ENCODE measurements at regions not wholly inside any gene's neighbourhood (a gene's known extent, or its start where the extent isn't known, plus 50 kb on each side); places are given as distances from the start of the nearest gene placed in this dataset.

- H3K27ac ChIP-seq (ENCODE audit: low read depth, low read length, poor library complexity, severe bottlenecking) = no peak overlapping the region
- BruUV-seq (replicated peaks) = no TSS peak
- POLR2A ChIA-PET = interaction anchor here (0.7 kb wide), 1 partner anchor 23 kb away, joined by 3 read pairs; no protein-coding TSS in a partner anchor
These were observed 360.9 kb upstream of the CT83 start for GRCh38 chrX:116823677-116824076.

GRCh38 chrX:116806288-116806802 is 343.6 kb upstream of the CT83 start:
- intact Hi-C loops (cut with micrococcal nuclease; ENCODE audit: unreplicated experiment) = no loop called here
- H3K4me1 ChIP-seq (ENCODE audit: insufficient read depth, low read length, poor library complexity, severe bottlenecking) = no peaks in the 10 kb centered on the region
- no peaks in the 10 kb centered on the region for H3K9me3 ChIP-seq (ENCODE audit: low read length)
- H3K4me3 ChIP-seq (ENCODE audit: low read depth, low read length, poor library complexity, severe bottlenecking) = no peak overlapping the region
- TF ChIP-seq EZH2phosphoT487 (IDR thresholded peaks at IDR 0.05; ENCODE audit: borderline replicate concordance, low read depth, low read length) (no peak), CTCF (conservative IDR thresholded peaks at IDR 0.05; ENCODE audit: low read length) (no peak)
- ChIA-PET CTCF (ENCODE audit: unreplicated experiment) (no interaction called here), POLR2A (interaction anchor here (0.7 kb wide), 1 partner anchor 336 kb away, joined by 3 read pairs; no protein-coding TSS in a partner anchor)
- no TSS peak for BruUV-seq (replicated peaks)
- H3K27ac ChIP-seq (ENCODE audit: low read depth, low read length, poor library complexity, severe bottlenecking) = no peak overlapping the region
- no peaks in the 10 kb centered on the region for H4K20me1 ChIP-seq (ENCODE audit: insufficient read depth, low read length)
- H2AFZ ChIP-seq (ENCODE audit: low read length) = no peak overlapping the region
- H3K9me2 ChIP-seq (ENCODE audit: insufficient read depth, low read length) = no peaks in the 10 kb centered on the region
- H3K4me2 ChIP-seq (ENCODE audit: low read length) = no peak overlapping the region
- no peaks in the 10 kb centered on the region for H3K79me2 ChIP-seq (ENCODE audit: insufficient read depth, low read depth, low read length)
- DNase-seq (ENCODE audit: low spot score) = no peak
- H3K36me3 ChIP-seq (ENCODE audit: insufficient read depth, low read length) = no peaks in the 10 kb centered on the region

More at GRCh38 chrX:116823677-116824076, 360.9 kb upstream of the CT83 start:
- intact Hi-C loops (cut with micrococcal nuclease; ENCODE audit: unreplicated experiment) = no loop called here
- Histone ChIP-seq H3K4me3 (ENCODE audit: low read depth, low read length, poor library complexity, severe bottlenecking) (no peak overlapping the region), H2AFZ (ENCODE audit: low read length) (no peak overlapping the region), H4K20me1 (ENCODE audit: insufficient read depth, low read length) (no peaks in the 10 kb centered on the region), H3K36me3 (ENCODE audit: insufficient read depth, low read length) (no peaks in the 10 kb centered on the region), H3K4me2 (ENCODE audit: low read length) (no peak overlapping the region), H3K9me3 (ENCODE audit: low read length) (no peaks in the 10 kb centered on the region), H3K79me2 (ENCODE audit: insufficient read depth, low read depth, low read length) (no peaks in the 10 kb centered on the region), H3K4me1 (ENCODE audit: insufficient read depth, low read length, poor library complexity, severe bottlenecking) (no peaks in the 10 kb centered on the region), H3K9me2 (ENCODE audit: insufficient read depth, low read length) (no peaks in the 10 kb centered on the region)
- CTCF ChIA-PET (ENCODE audit: unreplicated experiment) = no interaction called here
- TF ChIP-seq EZH2phosphoT487 (IDR thresholded peaks at IDR 0.05; ENCODE audit: borderline replicate concordance, low read depth, low read length) (no peak), CTCF (conservative IDR thresholded peaks at IDR 0.05; ENCODE audit: low read length) (no peak)
- DNase-seq (ENCODE audit: low spot score) = no peak

- Histone ChIP-seq H3K9me2 (ENCODE audit: insufficient read depth, low read length) (no peaks in the 10 kb centered on the region), H3K27ac (ENCODE audit: low read depth, low read length, poor library complexity, severe bottlenecking) (no peak overlapping the region), H4K20me1 (ENCODE audit: insufficient read depth, low read length) (no peaks in the 10 kb centered on the region), H3K36me3 (ENCODE audit: insufficient read depth, low read length) (no peaks in the 10 kb centered on the region), H2AFZ (ENCODE audit: low read length) (no peak overlapping the region), H3K9me3 (ENCODE audit: low read length) (no peaks in the 10 kb centered on the region), H3K79me2 (ENCODE audit: insufficient read depth, low read depth, low read length) (no peaks in the 10 kb centered on the region), H3K4me1 (ENCODE audit: insufficient read depth, low read length, poor library complexity, severe bottlenecking) (no peaks in the 10 kb centered on the region), H3K4me3 (ENCODE audit: low read depth, low read length, poor library complexity, severe bottlenecking) (no peak overlapping the region), H3K4me2 (ENCODE audit: low read length) (no peak overlapping the region)
- no peak for TF ChIP-seq EZH2phosphoT487 (IDR thresholded peaks at IDR 0.05; ENCODE audit: borderline replicate concordance, low read depth, low read length)
- no peak for TF ChIP-seq CTCF (conservative IDR thresholded peaks at IDR 0.05; ENCODE audit: low read length)
- intact Hi-C loops (cut with micrococcal nuclease; ENCODE audit: unreplicated experiment) = no loop called here
- no TSS peak for BruUV-seq (replicated peaks)
- POLR2A ChIA-PET = no interaction called here
- CTCF ChIA-PET (ENCODE audit: unreplicated experiment) = no interaction called here
- DNase-seq (ENCODE audit: low spot score) = no peak
These were observed 339.2 kb upstream of the CT83 start for GRCh38 chrX:116801943-116802342.
